Hypothalamus (tissue), 51 donors: ENCODE measurements at regions not wholly inside any gene's neighbourhood (a gene's known extent, or its start where the extent isn't known, plus 50 kb on each side); places are given as distances from the start of the nearest gene placed in this dataset.
"Not testable (repeated sequence)": the region's sequence is repeated elsewhere in the genome, so short reads cannot be mapped to it uniquely, and the experiment has no call there.

Experiments
- DNase-seq, 51 donors: peaks; one replicate each; lab custom pipeline; 2025; lab: John Stamatoyannopoulos, UW

- DNase-seq = peak in 1 of 51 donors; percentile 1
These were observed 72.6 kb upstream of the KIF2A start for GRCh38 chr5:62233083-62234046.

- DNase-seq = peak in 16 of 51 donors; percentile 2 to 43 (median 11)
These were observed 69.4 kb upstream of the KIF2A start for GRCh38 chr5:62236593-62236992.

GRCh38 chr5:62237944-62238343 is 68.1 kb upstream of the KIF2A start:
- DNase-seq = not testable (repeated sequence)

- DNase-seq = not testable (repeated sequence)
These were observed 67.4 kb upstream of the KIF2A start for GRCh38 chr5:62238584-62238983.

- not testable (repeated sequence) for DNase-seq
These were observed 65.5 kb upstream of the KIF2A start for GRCh38 chr5:62240494-62240893.

- DNase-seq = not testable (repeated sequence)
These were observed 64.0 kb upstream of the KIF2A start for GRCh38 chr5:62242000-62242399.

GRCh38 chr5:62243046-62243445 is 63.0 kb upstream of the KIF2A start:
- not testable (repeated sequence) for DNase-seq

GRCh38 chr5:62248192-62248591 is 57.8 kb upstream of the KIF2A start:
- not testable (repeated sequence) for DNase-seq

GRCh38 chr5:62250085-62250484 is 55.9 kb upstream of the KIF2A start:
- not testable (repeated sequence) for DNase-seq

GRCh38 chr5:62250919-62251318 is 55.1 kb upstream of the KIF2A start:
- DNase-seq = not testable (repeated sequence)

- not testable (repeated sequence) for DNase-seq
These were observed 53.5 kb upstream of the KIF2A start for GRCh38 chr5:62252519-62252918.

- DNase-seq = not testable (repeated sequence)
These were observed 50.5 kb upstream of the KIF2A start for GRCh38 chr5:62255551-62255950.

GRCh38 chr5:62256161-62257019 is 49.6 kb upstream of the KIF2A start:
- DNase-seq = no peak
